ENCODE measurements at regions not wholly inside any gene's neighbourhood (a gene's known extent, or its start where the extent isn't known, plus 50 kb on each side); places are given as distances from the start of the nearest gene placed in this dataset.
A peak's percentile ranks its signal among the peaks of the same experiment; 100 is the strongest.

DNA sequence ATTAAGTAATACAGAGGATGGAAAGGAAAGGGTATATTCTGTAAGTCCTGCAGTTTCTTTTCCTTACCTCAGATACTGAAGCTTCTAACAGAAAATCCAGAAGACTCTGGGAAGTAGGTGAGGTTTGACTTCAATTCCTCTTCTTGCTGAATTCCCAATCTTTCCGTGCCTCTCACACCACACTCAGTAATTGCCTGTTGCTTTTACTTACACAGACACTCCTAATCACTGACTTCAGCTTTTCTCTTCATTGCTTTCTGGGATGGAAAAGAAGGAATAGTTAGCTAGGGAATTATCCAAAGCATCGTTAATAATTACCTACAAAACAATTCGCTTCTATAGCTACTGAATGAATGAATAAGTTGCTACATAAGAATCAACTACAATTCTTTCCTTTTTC lies 163.6 kb downstream of the FBXO8 start:
- Histone ChIP-seq H3T11ph (ENCODE audit: low read length) (no peak overlapping the region), H2BK120ac (ENCODE audit: low read depth, low read length, poor library complexity, severe bottlenecking) (no peak overlapping the region), H3K4me2 (ENCODE audit: insufficient read depth, insufficient read length, low read length) (no peak overlapping the region), H2BK5ac (ENCODE audit: insufficient read length, low read length) (no peak overlapping the region), H3K27me3 (ENCODE audit: insufficient read depth, low read length) (no peaks in the 10 kb centered on the region), H2BK15ac (ENCODE audit: low read depth, low read length) (no peak overlapping the region), H4K8ac (replicated peaks; ENCODE audit: insufficient read length, low read depth, low read length) (no peak overlapping the region), H3K18ac (ENCODE audit: insufficient read length, low read depth, low read length) (no peak overlapping the region), H3K23ac (ENCODE audit: insufficient read length, low read depth, low read length) (no peak overlapping the region), H3K9ac (ENCODE audit: extremely low read depth, insufficient read length, low read length) (peak overlapping the region; percentile 37), H3K79me2 (ENCODE audit: insufficient read depth, low read length) (no peaks in the 10 kb centered on the region), H3K23me2 (ENCODE audit: insufficient read length, low read depth, low read length, poor library complexity, severe bottlenecking) (no peaks in the 10 kb centered on the region), H3K56ac (ENCODE audit: insufficient read length, low read depth, low read length) (no peak overlapping the region), H2AFZ (ENCODE audit: low read length) (no peak overlapping the region), H3K79me1 (ENCODE audit: insufficient read depth, low read depth, low read length, poor library complexity, severe bottlenecking) (no peaks in the 10 kb centered on the region), H3K9me3 (ENCODE audit: control insufficient read depth, low read depth, low read length) (no peaks in the 10 kb centered on the region), H2AK5ac (ENCODE audit: insufficient read length, low read length) (no peak overlapping the region), H3K14ac (ENCODE audit: insufficient read depth, low read length) (no peak overlapping the region), H3K4me1 (ENCODE audit: insufficient read depth, low read length) (no peaks in the 10 kb centered on the region), H3K4ac (ENCODE audit: low read depth, low read length) (no peak overlapping the region), H3K27ac (ENCODE audit: insufficient read length, low read depth, low read length) (no peak overlapping the region), H4K5ac (ENCODE audit: insufficient read length, low read depth, low read length) (no peak overlapping the region), H4K20me1 (ENCODE audit: control insufficient read depth, insufficient read depth, insufficient read length) (no peaks in the 10 kb centered on the region), H2BK20ac (ENCODE audit: low read depth, low read length, poor library complexity, severe bottlenecking) (no peak overlapping the region), H4K91ac (ENCODE audit: insufficient read length, low read depth, low read length) (no peak overlapping the region), H2BK12ac (ENCODE audit: insufficient read length, low read depth, low read length) (no peak overlapping the region)
- no peak for TF ChIP-seq CTCF (conservative IDR thresholded peaks at IDR 0.05)
- Mint-ChIP-seq H3K9me3 (no peaks in the 10 kb centered on the region), H3K27ac (no peak overlapping the region), H3K36me3 (ENCODE audit: insufficient read depth in 1 of 3, low read depth in 3 of 3) (no peaks in the 10 kb centered on the region), H3K4me3 (peak overlapping the region in 1 of 2 experiments; percentile 58; a peak in 2 of 5 replicates), H3K4me1 (peaks cover 6 to 8% of the 10 kb centered on the region in 2 experiments), H3K27me3 (ENCODE audit: low read depth) (peaks cover 14% of the 10 kb centered on the region)
- no peak for DNase-seq
- WGBS (ENCODE audit: extremely low coverage, insufficient read length, low lambda C conversion rate), result no CpG with 5 or more reads among the region's 3 CpGs
